22Rv1 (cell line): ENCODE measurements at regions not wholly inside any gene's neighbourhood (a gene's known extent, or its start where the extent isn't known, plus 50 kb on each side); places are given as distances from the start of the nearest gene placed in this dataset.

ENCODE experiments used
- H3K27ac ChIP-seq: fragments of 450-650 bp; 2 replicates; pipeline ENCODE4 v1.5.1; 2017
- ZFX ChIP-seq: fragments of 450-650 bp; IDR thresholded peaks from 2 replicates; pipeline ENCODE4 v1.6.1; 2017; ENCODE audit warnings: antibody characterized with exemption, borderline replicate concordance
- TF ChIP-seq, protein P1 (sequence below): fragments of 450-650 bp; IDR thresholded peaks from 2 replicates; pipeline ENCODE4 v1.5.1; 2017; ENCODE audit warnings: mild to moderate bottlenecking

DNA sequence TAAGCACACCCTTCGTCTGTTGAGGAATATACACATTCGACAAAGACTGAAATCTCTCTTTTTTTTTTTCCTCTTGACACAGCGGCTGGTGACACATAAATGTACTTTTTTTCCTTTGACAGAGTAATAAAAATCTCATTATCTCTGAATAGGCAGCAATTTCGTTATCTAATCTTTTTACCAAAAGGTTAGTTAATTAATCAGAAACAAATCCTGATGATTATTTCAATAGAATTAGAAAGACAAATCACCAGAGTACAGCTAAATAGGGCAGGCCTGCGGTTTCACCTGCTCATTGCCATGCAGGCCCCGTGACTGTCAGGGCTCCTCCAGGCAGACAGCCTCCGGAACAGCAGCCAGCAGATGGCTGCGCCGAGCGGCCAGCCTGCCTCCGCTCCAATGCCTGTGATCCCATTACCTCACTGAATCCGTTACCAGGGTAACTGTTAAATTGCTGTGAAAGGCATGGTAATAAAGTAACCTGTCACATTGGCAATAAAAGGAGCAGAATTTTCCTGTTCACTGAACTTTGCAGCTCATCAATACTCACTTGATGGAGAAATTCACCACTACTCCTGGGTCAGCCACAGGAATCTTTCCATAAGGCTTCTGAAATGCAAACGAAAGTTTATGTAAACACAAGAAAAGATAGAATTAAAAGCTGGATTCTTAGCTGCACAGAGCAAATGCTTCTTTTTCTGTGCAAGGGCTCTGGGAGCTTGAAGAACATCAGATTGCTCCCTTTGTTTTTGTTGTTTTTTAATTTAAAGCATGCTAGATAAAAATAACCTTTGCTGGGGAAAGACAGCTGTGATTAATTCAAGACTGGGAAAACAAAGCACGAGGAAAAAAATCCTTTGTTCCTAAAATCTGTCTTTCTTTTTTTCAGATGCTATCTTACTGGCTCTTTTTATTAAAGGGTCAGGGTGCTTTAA, 666.4 kb upstream of the ZNF608 start:
- peak overlapping the region; percentile 94 for H3K27ac ChIP-seq
- TF ChIP-seq, protein P1, sequence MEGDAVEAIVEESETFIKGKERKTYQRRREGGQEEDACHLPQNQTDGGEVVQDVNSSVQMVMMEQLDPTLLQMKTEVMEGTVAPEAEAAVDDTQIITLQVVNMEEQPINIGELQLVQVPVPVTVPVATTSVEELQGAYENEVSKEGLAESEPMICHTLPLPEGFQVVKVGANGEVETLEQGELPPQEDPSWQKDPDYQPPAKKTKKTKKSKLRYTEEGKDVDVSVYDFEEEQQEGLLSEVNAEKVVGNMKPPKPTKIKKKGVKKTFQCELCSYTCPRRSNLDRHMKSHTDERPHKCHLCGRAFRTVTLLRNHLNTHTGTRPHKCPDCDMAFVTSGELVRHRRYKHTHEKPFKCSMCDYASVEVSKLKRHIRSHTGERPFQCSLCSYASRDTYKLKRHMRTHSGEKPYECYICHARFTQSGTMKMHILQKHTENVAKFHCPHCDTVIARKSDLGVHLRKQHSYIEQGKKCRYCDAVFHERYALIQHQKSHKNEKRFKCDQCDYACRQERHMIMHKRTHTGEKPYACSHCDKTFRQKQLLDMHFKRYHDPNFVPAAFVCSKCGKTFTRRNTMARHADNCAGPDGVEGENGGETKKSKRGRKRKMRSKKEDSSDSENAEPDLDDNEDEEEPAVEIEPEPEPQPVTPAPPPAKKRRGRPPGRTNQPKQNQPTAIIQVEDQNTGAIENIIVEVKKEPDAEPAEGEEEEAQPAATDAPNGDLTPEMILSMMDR, result peak; percentile 69
- no peak for TF ChIP-seq ZFX

- TF ChIP-seq, protein P1, result no peak
- TF ChIP-seq ZFX, result no peak
- peak overlapping the region; percentile 94 for H3K27ac ChIP-seq
These were observed 667.2 kb upstream of the ZNF608 start for GRCh38 chr5:125413496-125414274.

- no peak for TF ChIP-seq ZFX
- TF ChIP-seq, protein P1, result no peak
- no peak overlapping the region for H3K27ac ChIP-seq
These were observed 668.7 kb upstream of the ZNF608 start for GRCh38 chr5:125415126-125415525.

GRCh38 chr5:125416055-125416454, 669.6 kb upstream of the ZNF608 start:
- TF ChIP-seq ZFX, result no peak
- TF ChIP-seq, protein P1, result no peak
- no peak overlapping the region for H3K27ac ChIP-seq

DNA sequence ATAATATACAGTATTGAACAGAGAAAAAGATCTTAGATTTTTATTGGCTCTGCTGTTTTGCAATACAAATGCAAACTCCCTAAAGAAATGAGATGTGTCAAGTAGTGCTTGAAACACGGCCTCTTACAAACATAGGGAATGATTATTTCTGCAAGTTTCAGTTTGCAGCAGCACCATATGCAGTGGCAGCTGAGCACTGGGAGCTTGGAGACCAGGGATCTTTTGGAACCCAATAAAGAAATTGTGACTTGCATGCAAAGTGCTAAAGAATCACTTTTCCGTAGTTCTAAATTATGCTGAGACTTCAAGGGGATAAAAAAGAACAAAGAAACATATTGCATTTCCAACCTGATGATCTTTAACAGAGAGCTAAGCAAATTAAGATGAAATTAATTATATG, 674.6 kb upstream of the ZNF608 start:
- TF ChIP-seq ZFX, result no peak
- TF ChIP-seq, protein P1, result no peak

GRCh38 chr5:125422342-125422741, 675.9 kb upstream of the ZNF608 start:
- no peak overlapping the region for H3K27ac ChIP-seq
- no peak for TF ChIP-seq ZFX
- TF ChIP-seq, protein P1, result no peak

More for the DNA sequence above, 674.6 kb upstream of the ZNF608 start:
- no peak overlapping the region for H3K27ac ChIP-seq
